ENCODE measurements at regions not wholly inside any gene's neighbourhood (a gene's known extent, or its start where the extent isn't known, plus 50 kb on each side); places are given as distances from the start of the nearest gene placed in this dataset.

GRCh38 chr2:117684919-117685318, 129.6 kb upstream of the DDX18 start:
- DNase-seq = no peak

- DNase-seq = no peak
These were observed 127.8 kb upstream of the DDX18 start for GRCh38 chr2:117686699-117687098.

GRCh38 chr2:117691595-117691994, 122.9 kb upstream of the DDX18 start:
- DNase-seq = no peak

GRCh38 chr2:117692001-117692763, 122.3 kb upstream of the DDX18 start:
- DNase-seq = no peak

GRCh38 chr2:117693154-117693553, 121.3 kb upstream of the DDX18 start:
- DNase-seq = no peak

- no peak for DNase-seq
These were observed 120.8 kb upstream of the DDX18 start for GRCh38 chr2:117693651-117694050.

- no peak for DNase-seq
These were observed 116.2 kb upstream of the DDX18 start for GRCh38 chr2:117698287-117698686.

GRCh38 chr2:117698819-117699218, 115.7 kb upstream of the DDX18 start:
- no peak for DNase-seq

- no peak for DNase-seq
These were observed 114.0 kb upstream of the DDX18 start for GRCh38 chr2:117700471-117700870.

GRCh38 chr2:117701365-117701764, 113.1 kb upstream of the DDX18 start:
- DNase-seq = no peak

GRCh38 chr2:117702098-117702497, 112.4 kb upstream of the DDX18 start:
- DNase-seq = no peak

GRCh38 chr2:117703858-117704257, 110.6 kb upstream of the DDX18 start:
- no peak for DNase-seq

GRCh38 chr2:117704818-117705217, 109.7 kb upstream of the DDX18 start:
- no peak for DNase-seq

GRCh38 chr2:117707874-117708273, 106.6 kb upstream of the DDX18 start:
- DNase-seq = no peak

- no peak for DNase-seq
These were observed 101.8 kb upstream of the DDX18 start for GRCh38 chr2:117712684-117713083.

GRCh38 chr2:117714110-117714509, 100.4 kb upstream of the DDX18 start:
- DNase-seq = no peak

- DNase-seq = no peak
These were observed 99.6 kb upstream of the DDX18 start for GRCh38 chr2:117714745-117715417.

GRCh38 chr2:117716505-117716904, 98.0 kb upstream of the DDX18 start:
- DNase-seq = no peak

GRCh38 chr2:117717072-117717471, 97.4 kb upstream of the DDX18 start:
- DNase-seq = no peak

GRCh38 chr2:117718048-117718447, 96.4 kb upstream of the DDX18 start:
- no peak for DNase-seq

- no peak for DNase-seq
These were observed 93.7 kb upstream of the DDX18 start for GRCh38 chr2:117720765-117721164.

GRCh38 chr2:117723483-117723882, 91.0 kb upstream of the DDX18 start:
- no peak for DNase-seq

- DNase-seq = no peak
These were observed 90.5 kb upstream of the DDX18 start for GRCh38 chr2:117723888-117724434.

GRCh38 chr2:117726747-117727146, 87.7 kb upstream of the DDX18 start:
- DNase-seq = no peak
